ENCODE measurements at regions not wholly inside any gene's neighbourhood (a gene's known extent, or its start where the extent isn't known, plus 50 kb on each side); places are given as distances from the start of the nearest gene placed in this dataset.

DNA sequence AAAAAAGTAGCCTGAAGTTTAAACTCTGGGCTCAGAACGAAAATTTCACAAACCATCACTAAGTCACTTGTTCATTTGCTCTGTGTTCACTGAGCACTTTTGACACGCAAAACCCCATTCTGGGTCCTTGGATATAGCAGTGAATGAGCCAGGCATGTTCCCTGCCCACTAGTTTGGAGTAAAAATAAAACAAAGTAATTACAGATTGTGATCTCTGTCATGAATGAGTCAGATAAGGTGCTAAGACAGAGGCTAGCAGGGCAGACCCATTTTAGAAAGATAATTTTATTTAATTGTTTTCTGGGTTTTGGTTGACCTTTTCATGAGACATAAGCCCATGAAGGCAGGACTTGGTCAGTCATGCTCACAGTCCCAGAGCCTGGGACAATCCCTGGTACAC, 84.1 kb upstream of the ARHGEF3 start:
- TF ChIP-seq, protein P1, sequence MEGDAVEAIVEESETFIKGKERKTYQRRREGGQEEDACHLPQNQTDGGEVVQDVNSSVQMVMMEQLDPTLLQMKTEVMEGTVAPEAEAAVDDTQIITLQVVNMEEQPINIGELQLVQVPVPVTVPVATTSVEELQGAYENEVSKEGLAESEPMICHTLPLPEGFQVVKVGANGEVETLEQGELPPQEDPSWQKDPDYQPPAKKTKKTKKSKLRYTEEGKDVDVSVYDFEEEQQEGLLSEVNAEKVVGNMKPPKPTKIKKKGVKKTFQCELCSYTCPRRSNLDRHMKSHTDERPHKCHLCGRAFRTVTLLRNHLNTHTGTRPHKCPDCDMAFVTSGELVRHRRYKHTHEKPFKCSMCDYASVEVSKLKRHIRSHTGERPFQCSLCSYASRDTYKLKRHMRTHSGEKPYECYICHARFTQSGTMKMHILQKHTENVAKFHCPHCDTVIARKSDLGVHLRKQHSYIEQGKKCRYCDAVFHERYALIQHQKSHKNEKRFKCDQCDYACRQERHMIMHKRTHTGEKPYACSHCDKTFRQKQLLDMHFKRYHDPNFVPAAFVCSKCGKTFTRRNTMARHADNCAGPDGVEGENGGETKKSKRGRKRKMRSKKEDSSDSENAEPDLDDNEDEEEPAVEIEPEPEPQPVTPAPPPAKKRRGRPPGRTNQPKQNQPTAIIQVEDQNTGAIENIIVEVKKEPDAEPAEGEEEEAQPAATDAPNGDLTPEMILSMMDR (IDR thresholded peaks at IDR 0.05; ENCODE audit: borderline replicate concordance, insufficient read depth, low read depth, low read length) = no peak
- H3K4me3 ChIP-seq (ENCODE audit: low read depth, low read length) = no peak overlapping the region

GRCh38 chr3:56885453-56885852, 83.7 kb upstream of the ARHGEF3 start:
- TF ChIP-seq, protein P1 (IDR thresholded peaks at IDR 0.05; ENCODE audit: borderline replicate concordance, insufficient read depth, low read depth, low read length) = no peak

GRCh38 chr3:56884387-56884786, 82.6 kb upstream of the ARHGEF3 start:
- TF ChIP-seq, protein P1 (IDR thresholded peaks at IDR 0.05; ENCODE audit: borderline replicate concordance, insufficient read depth, low read depth, low read length) = no peak
- no peak overlapping the region for H3K4me3 ChIP-seq (ENCODE audit: low read depth, low read length)

More at GRCh38 chr3:56885453-56885852, 83.7 kb upstream of the ARHGEF3 start:
- H3K4me3 ChIP-seq (ENCODE audit: low read depth, low read length) = no peak overlapping the region

DNA sequence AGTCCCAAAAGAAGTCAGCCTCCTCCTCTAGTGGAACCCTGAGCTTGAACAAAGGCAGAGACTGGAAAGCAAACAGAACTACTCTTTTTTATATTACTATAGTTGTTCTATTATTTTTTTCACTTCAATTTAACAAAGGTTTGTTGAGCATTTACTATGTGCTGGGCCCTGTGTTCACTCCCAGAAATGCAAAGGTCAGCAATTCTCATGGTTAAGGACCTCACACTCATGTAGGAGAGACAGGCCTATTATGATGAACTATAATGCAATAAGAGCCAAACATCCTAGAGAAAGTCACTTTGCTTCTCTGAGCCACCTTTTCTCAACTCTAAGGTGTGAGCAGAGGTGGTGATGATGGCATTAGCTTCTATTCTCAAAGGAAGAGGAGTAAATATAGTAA, 82.1 kb upstream of the ARHGEF3 start:
- TF ChIP-seq, protein P1 (IDR thresholded peaks at IDR 0.05; ENCODE audit: borderline replicate concordance, insufficient read depth, low read depth, low read length) = no peak
- H3K4me3 ChIP-seq (ENCODE audit: low read depth, low read length) = no peak overlapping the region

- TF ChIP-seq, protein P1 (IDR thresholded peaks at IDR 0.05; ENCODE audit: borderline replicate concordance, insufficient read depth, low read depth, low read length) = no peak
- H3K4me3 ChIP-seq (ENCODE audit: low read depth, low read length) = no peak overlapping the region
Observed at GRCh38 chr3:56882896-56883295, 81.1 kb upstream of the ARHGEF3 start.

DNA sequence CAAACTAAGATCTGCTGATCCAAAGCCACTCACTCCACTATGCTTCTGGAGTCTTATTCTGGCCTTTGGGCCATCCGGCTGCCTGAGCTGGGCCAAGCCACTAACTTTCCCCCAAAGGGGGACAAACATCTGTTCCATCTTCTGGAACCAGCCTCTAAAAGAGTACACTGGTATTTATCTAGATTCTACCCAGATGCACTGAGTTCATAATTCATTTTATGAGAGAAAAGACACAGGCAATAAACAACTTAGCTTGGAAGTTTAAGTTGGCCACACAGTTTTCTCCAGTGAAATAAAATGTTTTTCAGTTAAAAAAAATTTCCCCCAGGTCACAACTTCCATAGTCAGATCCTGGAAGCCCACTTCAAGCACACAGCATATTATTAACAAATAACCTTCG, 80.1 kb upstream of the ARHGEF3 start:
- H3K4me3 ChIP-seq (ENCODE audit: low read depth, low read length) = no peak overlapping the region
- TF ChIP-seq, protein P1 (IDR thresholded peaks at IDR 0.05; ENCODE audit: borderline replicate concordance, insufficient read depth, low read depth, low read length) = no peak

GRCh38 chr3:56880720-56881575, 79.2 kb upstream of the ARHGEF3 start:
- TF ChIP-seq, protein P1 (IDR thresholded peaks at IDR 0.05; ENCODE audit: borderline replicate concordance, insufficient read depth, low read depth, low read length) = no peak
- H3K4me3 ChIP-seq (ENCODE audit: low read depth, low read length) = no peak overlapping the region
